Mesendoderm (in vitro differentiated cells): ENCODE measurements at regions not wholly inside any gene's neighbourhood (a gene's known extent, or its start where the extent isn't known, plus 50 kb on each side); places are given as distances from the start of the nearest gene placed in this dataset.

ENCODE experiments used
- DNase-seq: peaks from one replicate; pipeline ENCODE4 v3.0.0; 2013
- H2AK5ac ChIP-seq: 2 replicates; pipeline ENCODE4 v1.6.1; 2013; ENCODE audit warnings: low read length, inconsistent platforms
- H2BK120ac ChIP-seq: 2 replicates; pipeline ENCODE4 v1.6.1; 2013; ENCODE audit warnings: low read depth, mild to moderate bottlenecking, low read length, moderate library complexity, mixed read lengths
- H2BK15ac ChIP-seq: replicated peaks from 2 replicates; pipeline ENCODE4 v1.6.1; 2013; ENCODE audit warnings: low read depth, mild to moderate bottlenecking, moderate library complexity
- H2BK5ac ChIP-seq: 2 replicates; pipeline ENCODE4 v1.6.1; 2013; ENCODE audit warnings: low read length, inconsistent platforms
- H3K18ac ChIP-seq: 2 replicates; pipeline ENCODE4 v1.6.1; 2013; ENCODE audit warnings: mild to moderate bottlenecking, low read length, mixed read lengths
- H3K23ac ChIP-seq: one replicate; pipeline ENCODE4 v1.6.1; 2013; ENCODE audit warnings: low read length
- H3K27ac ChIP-seq: 2 replicates; pipeline ENCODE4 v1.5.1; 2013; ENCODE audit warnings: low read depth, mild to moderate bottlenecking, inconsistent platforms, low read length, moderate library complexity
- H3K27me3 ChIP-seq: 2 replicates; pipeline ENCODE4 v1.6.1; 2013; ENCODE audit warnings: low read length, control low read depth, mild to moderate bottlenecking, inconsistent platforms; ENCODE audit not compliant: insufficient read depth, poor library complexity
- H3K36me3 ChIP-seq: 2 replicates; pipeline ENCODE4 v1.6.1; 2013; ENCODE audit warnings: low read length, inconsistent platforms; ENCODE audit not compliant: control insufficient read depth, insufficient read depth
- H3K4ac ChIP-seq: one replicate; pipeline ENCODE4 v1.6.1; 2013; ENCODE audit warnings: low read depth, mild to moderate bottlenecking, low read length, moderate library complexity
- H3K4me1 ChIP-seq: 2 replicates; pipeline ENCODE4 v1.6.1; 2013; ENCODE audit warnings: low read depth, low read length, inconsistent platforms; ENCODE audit not compliant: control insufficient read depth
- H3K4me2 ChIP-seq: 2 replicates; pipeline ENCODE4 v1.6.1; 2013; ENCODE audit warnings: low read length
- H3K4me3 ChIP-seq: 2 replicates; pipeline ENCODE4 v1.5.1; 2013; ENCODE audit warnings: mild to moderate bottlenecking, low read length
- H3K56ac ChIP-seq: one replicate; pipeline ENCODE4 v1.6.1; 2013; ENCODE audit warnings: low read length
- H3K79me1 ChIP-seq: 2 replicates; pipeline ENCODE4 v1.6.1; 2013; ENCODE audit warnings: low read length, inconsistent platforms
- H3K79me2 ChIP-seq: 2 replicates; pipeline ENCODE4 v1.6.1; 2013; ENCODE audit warnings: mild to moderate bottlenecking, low read length; ENCODE audit not compliant: control insufficient read depth, insufficient read depth
- H3K9ac ChIP-seq: 2 replicates; pipeline ENCODE4 v1.6.1; 2013; ENCODE audit warnings: low read length, inconsistent platforms
- H4K5ac ChIP-seq: one replicate; pipeline ENCODE4 v1.6.1; 2013; ENCODE audit warnings: low read length
- H4K8ac ChIP-seq: one replicate; pipeline ENCODE4 v1.6.1; 2013; ENCODE audit warnings: low read depth, mild to moderate bottlenecking, control low read depth, low read length, moderate library complexity
- WGBS: extraction: QIAGEN DNeasy Blood & Tissue Kit; methylation state at CpG from one replicate; pipeline ENCODE4 v1.1.7; 2013; ENCODE audit warnings: low lambda C conversion rate, missing lambda C conversion rate; ENCODE audit not compliant: insufficient coverage; ENCODE audit errors: extremely low coverage; 5-methylcytosine and 5-hydroxymethylcytosine counted together

DNA sequence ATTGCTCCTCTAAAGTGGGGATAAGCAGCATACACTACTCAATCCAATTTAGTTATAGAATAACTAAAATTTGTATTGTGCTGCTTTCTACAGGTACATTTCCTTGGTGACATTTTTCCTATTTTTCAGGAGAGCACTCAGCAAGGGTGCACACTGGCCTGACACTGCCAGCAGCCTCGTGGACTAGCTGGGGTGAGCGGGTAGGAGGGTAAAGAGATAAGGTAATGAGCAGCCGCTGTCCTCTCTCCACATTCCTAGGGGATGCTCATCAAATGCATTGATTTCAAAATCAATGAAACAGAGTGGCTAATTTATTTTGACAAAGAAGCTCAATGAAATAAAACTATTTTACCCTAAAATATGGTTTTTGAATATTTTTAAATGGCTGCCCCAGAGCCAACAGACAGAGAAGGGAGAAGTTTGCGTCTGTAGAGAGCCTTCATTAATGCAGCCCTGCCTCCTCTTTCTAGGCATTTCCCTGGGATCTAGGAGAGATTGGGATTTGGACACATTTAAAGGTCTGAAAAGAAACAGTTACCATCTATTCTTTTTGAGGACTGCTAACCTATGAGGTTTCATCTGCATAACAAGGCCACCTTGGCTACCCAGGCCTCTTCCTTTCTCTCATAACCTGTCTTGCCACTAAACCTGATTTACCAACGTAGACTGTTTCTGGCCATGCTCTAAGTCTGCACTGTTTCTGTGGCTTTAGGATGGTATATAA is 561.0 kb downstream of the IPMK start:
- Histone ChIP-seq H3K23ac (no peak overlapping the region), H2BK120ac (no peak overlapping the region), H3K4ac (no peak overlapping the region), H2BK15ac (no peak overlapping the region), H3K9ac (no peak overlapping the region), H3K79me1 (no peaks in the 10 kb centered on the region), H3K79me2 (no peaks in the 10 kb centered on the region), H2BK5ac (no peak overlapping the region), H3K27me3 (peaks cover 1% of the 10 kb centered on the region), H3K18ac (no peak overlapping the region), H3K4me1 (no peaks in the 10 kb centered on the region), H4K8ac (no peak overlapping the region), H3K27ac (no peak overlapping the region), H3K56ac (no peak overlapping the region), H3K36me3 (no peaks in the 10 kb centered on the region), H2AK5ac (no peak overlapping the region), H3K4me3 (no peak overlapping the region), H4K5ac (no peak overlapping the region), H3K4me2 (no peak overlapping the region)
- no peak for DNase-seq
- WGBS, result no CpG with 5 or more reads among the region's 5 CpGs

DNA sequence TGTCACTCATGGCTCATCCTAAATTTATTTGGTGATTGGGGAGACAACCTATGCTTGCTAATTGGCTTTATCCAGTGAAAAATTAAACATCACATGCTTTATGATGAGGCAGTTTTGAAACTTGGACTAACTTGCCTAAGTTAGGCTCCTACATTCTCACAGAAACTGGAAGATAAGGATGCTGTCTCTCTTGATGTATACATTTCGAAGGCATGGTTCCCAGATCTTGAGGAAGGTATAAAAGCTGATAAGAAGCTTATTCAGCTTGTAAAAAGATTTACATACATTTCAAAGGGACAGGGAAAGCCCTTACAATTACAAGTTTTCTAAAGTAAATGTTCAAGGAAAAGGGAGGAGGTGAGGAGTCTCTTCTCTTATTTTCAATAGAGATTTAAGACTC is 561.7 kb downstream of the IPMK start:
- no peak overlapping the region for H2BK120ac ChIP-seq
- no peak overlapping the region for H3K4me3 ChIP-seq
- H3K23ac ChIP-seq, result no peak overlapping the region
- H2BK5ac ChIP-seq, result no peak overlapping the region
- H3K36me3 ChIP-seq, result no peaks in the 10 kb centered on the region
- H3K79me1 ChIP-seq, result no peaks in the 10 kb centered on the region
- WGBS, result no CpG with 5 or more reads among the region's 1 CpG
- H2BK15ac ChIP-seq, result no peak overlapping the region
- H3K4me1 ChIP-seq, result no peaks in the 10 kb centered on the region
- no peak overlapping the region for H4K5ac ChIP-seq
- H2AK5ac ChIP-seq, result no peak overlapping the region
- no peak overlapping the region for H3K9ac ChIP-seq
- H3K56ac ChIP-seq, result no peak overlapping the region
- H4K8ac ChIP-seq, result no peak overlapping the region
- H3K4ac ChIP-seq, result no peak overlapping the region
- H3K27ac ChIP-seq, result no peak overlapping the region
- DNase-seq, result no peak
- H3K4me2 ChIP-seq, result no peak overlapping the region
- peaks cover 1% of the 10 kb centered on the region for H3K27me3 ChIP-seq
- H3K18ac ChIP-seq, result no peak overlapping the region
- no peaks in the 10 kb centered on the region for H3K79me2 ChIP-seq

DNA sequence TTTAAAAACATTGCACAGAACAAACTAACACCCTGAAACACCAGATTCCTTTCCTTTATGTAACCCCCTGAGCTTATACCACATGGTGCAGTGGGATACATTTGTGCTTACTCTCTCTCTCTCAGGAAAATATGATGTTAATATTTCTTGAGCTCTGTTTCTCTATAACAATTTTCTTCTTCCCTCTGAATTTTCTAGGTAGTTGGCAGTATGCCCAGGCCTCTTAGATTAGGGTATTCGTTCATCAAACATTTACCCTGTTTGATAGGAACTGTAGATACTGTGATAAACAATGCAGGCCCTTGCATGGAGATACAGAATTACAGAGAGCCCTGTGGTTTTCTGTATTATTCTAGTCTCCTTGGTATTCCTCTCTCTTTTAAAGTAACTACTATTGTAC is 567.8 kb downstream of the IPMK start:
- Histone ChIP-seq H2BK120ac (no peak overlapping the region), H3K23ac (no peak overlapping the region), H3K27me3 (no peaks in the 10 kb centered on the region), H2AK5ac (no peak overlapping the region), H3K36me3 (no peaks in the 10 kb centered on the region), H4K8ac (no peak overlapping the region), H3K18ac (no peak overlapping the region), H3K79me1 (no peaks in the 10 kb centered on the region), H2BK15ac (no peak overlapping the region), H3K4me1 (no peaks in the 10 kb centered on the region), H4K5ac (no peak overlapping the region), H3K27ac (no peak overlapping the region), H3K9ac (no peak overlapping the region), H3K4ac (no peak overlapping the region), H2BK5ac (no peak overlapping the region), H3K79me2 (no peaks in the 10 kb centered on the region), H3K56ac (no peak overlapping the region), H3K4me3 (no peak overlapping the region), H3K4me2 (no peak overlapping the region)
- no CpG with 5 or more reads among the region's 1 CpG for WGBS
- DNase-seq, result no peak

DNA sequence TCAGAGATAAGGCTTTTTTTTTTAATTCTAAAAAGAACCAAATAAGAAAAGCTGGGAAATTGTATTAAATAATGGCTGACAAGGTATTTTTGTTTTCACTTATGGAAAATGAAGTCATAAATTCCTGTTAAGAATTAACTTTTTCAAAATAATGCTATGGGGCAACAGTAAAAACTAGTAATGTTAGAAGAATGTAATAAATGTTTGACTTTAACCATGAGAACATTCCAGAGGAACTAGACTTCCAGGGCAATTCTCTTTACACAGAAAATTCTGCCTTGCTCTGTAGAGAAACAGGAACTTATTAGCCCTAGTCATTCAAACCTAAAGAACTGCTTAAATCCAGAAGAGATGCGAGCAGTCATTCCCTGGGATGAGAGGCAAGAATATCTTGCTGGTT is 571.1 kb downstream of the IPMK start:
- no CpG with 5 or more reads among the region's 1 CpG for whole genome bisulfite sequencing
- H4K8ac ChIP-seq, result no peak overlapping the region
- no peak overlapping the region for H3K56ac ChIP-seq
- no peak overlapping the region for H3K27ac ChIP-seq
- no peak overlapping the region for H2BK120ac ChIP-seq
- no peaks in the 10 kb centered on the region for H3K4me1 ChIP-seq
- H3K79me1 ChIP-seq, result no peaks in the 10 kb centered on the region
- H2AK5ac ChIP-seq, result no peak overlapping the region
- H3K23ac ChIP-seq, result no peak overlapping the region
- no peak overlapping the region for H3K4me3 ChIP-seq
- no peak overlapping the region for H2BK5ac ChIP-seq
- H3K18ac ChIP-seq, result no peak overlapping the region
- H3K79me2 ChIP-seq, result no peaks in the 10 kb centered on the region
- H3K9ac ChIP-seq, result no peak overlapping the region
- no peak overlapping the region for H3K4me2 ChIP-seq
- H2BK15ac ChIP-seq, result no peak overlapping the region
- no peak for DNase-seq
- H3K36me3 ChIP-seq, result no peaks in the 10 kb centered on the region
- no peak overlapping the region for H3K4ac ChIP-seq
- H4K5ac ChIP-seq, result no peak overlapping the region
- no peaks in the 10 kb centered on the region for H3K27me3 ChIP-seq

DNA sequence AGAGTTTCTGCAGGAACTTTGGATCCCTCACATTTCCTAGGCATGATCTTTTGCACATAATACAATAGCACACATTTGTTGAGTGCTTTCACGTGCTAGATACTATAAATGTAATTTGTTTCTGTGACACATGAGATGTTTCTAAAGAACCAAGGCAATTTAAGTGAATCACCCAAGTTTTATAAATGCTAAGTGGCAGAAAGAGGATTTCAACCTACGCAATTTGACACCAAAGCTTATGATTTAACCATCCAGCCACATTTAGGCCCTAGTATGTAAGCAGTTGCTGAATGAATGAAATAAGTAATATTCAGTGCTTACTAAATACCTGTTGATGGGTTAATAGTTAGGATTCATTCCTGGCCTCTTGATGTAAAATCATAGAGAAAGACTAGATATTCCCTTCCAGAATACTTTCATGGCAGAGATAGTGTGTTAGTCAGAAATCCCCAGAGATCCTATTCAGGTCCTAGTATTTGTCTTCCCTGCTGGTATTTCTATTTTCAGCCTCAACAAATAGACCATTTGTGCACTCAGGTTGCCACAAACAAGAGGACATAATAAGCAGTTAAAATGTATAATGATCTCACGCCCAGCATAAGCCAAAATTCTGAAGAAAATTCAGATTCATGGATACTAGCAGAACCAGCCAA is 572.6 kb downstream of the IPMK start:
- H3K4me1 ChIP-seq, result no peaks in the 10 kb centered on the region
- no CpG with 5 or more reads among the region's 3 CpGs for WGBS

More for the DNA sequence above, 572.6 kb downstream of the IPMK start:
- no peak overlapping the region for H3K23ac ChIP-seq
- no peak overlapping the region for H2AK5ac ChIP-seq
- H3K18ac ChIP-seq, result no peak overlapping the region
- no peak overlapping the region for H3K4me3 ChIP-seq
- no peaks in the 10 kb centered on the region for H3K79me1 ChIP-seq
- no peaks in the 10 kb centered on the region for H3K36me3 ChIP-seq
- H3K9ac ChIP-seq, result no peak overlapping the region
- no peak overlapping the region for H3K56ac ChIP-seq
- H3K4me2 ChIP-seq, result no peak overlapping the region
- H2BK120ac ChIP-seq, result no peak overlapping the region
- no peak overlapping the region for H3K4ac ChIP-seq
- H2BK15ac ChIP-seq, result no peak overlapping the region
- H3K27me3 ChIP-seq, result no peaks in the 10 kb centered on the region
- no peak for DNase-seq
- H4K5ac ChIP-seq, result no peak overlapping the region
- no peaks in the 10 kb centered on the region for H3K79me2 ChIP-seq
- H2BK5ac ChIP-seq, result no peak overlapping the region
- no peak overlapping the region for H4K8ac ChIP-seq
- H3K27ac ChIP-seq, result no peak overlapping the region
